Activated gamma-delta T cell treated with Interleukin-2 at 50 U/mL for 16 hours (primary cell): ENCODE measurements at regions not wholly inside any gene's neighbourhood (a gene's known extent, or its start where the extent isn't known, plus 50 kb on each side); places are given as distances from the start of the nearest gene placed in this dataset.

Experiments
- DNase-seq: peaks from one replicate; pipeline ENCODE4 v3.0.0-alpha.2; 2020

DNA sequence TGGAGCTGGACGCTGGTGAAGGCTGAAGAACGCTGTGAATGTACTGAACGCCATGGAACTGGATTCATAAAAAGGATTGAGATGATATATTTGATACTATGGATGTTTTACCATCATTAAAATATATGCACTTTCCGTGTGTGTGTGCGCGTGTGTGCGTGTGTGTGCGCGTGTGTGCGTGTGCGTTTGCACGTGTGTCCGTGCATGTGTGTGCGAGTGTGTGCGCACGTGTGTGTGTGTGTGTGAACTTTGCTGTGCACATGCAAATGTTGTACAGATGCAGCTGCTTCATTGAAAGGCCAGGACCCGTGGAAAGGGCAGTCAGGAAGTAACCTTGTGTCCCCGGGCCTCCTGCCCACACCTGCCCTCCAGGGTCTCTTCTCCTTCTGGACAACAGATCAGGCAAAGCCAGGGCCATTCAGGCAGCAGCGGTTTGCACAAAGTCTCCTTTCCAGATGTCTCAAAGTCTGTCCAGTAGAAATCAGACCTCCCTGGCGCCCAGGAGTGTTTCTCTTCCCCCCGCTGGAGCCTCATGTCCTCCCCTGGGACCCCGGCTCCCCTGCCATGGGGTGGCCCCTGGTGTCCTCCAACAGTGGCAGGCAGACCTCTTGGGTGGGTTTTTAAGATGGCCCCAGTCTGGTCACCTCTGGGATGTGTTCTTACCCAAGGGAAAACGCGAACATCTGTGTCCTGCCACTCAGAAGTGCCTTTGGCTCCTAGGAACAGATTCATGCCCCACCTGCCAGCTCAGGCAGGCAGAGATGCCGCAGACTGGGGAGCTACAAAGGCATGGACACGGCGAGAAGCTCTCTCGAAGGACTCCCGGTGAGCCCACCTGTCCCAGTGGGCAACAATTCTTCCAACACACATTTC is 86.1 kb upstream of the GPC1 start:
- DNase-seq = no peak

- no peak for DNase-seq
Observed at GRCh38 chr2:240350006-240350355, 85.5 kb upstream of the GPC1 start.

DNA sequence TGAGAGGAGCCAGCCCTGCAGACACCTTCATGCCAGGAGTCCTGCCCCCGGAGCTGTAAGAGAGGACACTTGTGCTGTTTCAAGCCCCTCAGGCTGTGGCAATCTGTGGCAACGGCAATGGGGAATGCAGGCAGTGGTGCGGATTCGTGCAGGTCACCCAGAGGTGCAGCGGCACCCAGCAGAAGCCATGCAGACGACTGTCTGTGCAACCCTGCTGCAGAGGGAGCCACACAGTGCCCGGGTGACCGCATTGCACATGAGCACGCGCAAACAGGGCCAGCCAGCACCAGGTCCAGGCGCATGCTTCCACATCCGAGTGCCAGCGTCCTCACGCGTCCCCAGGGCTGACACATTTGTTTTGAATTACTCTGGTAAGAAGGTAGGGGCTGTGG is 84.8 kb upstream of the GPC1 start:
- no peak for DNase-seq

DNA sequence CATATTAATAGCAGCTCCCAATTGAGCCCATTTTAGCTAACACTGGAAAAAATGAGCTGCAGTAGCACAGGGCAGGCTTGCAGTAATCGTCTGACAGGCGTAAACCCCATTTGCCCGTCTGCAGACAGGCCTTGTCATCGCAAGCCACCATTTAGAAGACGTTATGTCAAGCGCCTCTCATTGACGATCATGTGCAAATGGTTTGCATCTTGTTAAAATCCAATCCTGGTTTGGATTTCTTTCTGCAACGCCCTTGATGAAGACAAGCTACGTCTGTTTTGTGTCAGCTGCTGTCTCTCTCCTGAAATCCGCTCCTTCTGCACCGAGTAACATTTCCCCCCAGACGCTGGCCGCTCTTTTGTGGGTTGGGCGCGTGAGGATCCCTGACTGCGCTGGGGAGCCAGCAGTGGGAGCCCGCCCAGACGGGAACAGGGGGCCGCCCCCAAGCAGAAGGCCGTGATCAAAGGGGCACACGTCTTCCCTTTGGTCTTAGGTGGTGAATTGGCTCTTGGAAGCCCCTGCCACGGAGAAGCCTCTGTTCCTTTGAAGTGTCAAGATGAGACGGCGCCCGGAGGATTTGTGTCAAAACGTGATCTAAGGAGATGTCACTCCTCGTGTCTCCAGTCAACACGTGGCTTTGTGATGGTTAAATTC is 84.2 kb upstream of the GPC1 start:
- no peak for DNase-seq

GRCh38 chr2:240351826-240352426 is 83.5 kb upstream of the GPC1 start:
- no peak for DNase-seq

GRCh38 chr2:240353086-240353798 is 82.2 kb upstream of the GPC1 start:
- no peak for DNase-seq

GRCh38 chr2:240353944-240354343 is 81.5 kb upstream of the GPC1 start:
- no peak for DNase-seq

GRCh38 chr2:240355001-240355891 is 80.2 kb upstream of the GPC1 start:
- no peak for DNase-seq

GRCh38 chr2:240355962-240356361 is 79.5 kb upstream of the GPC1 start:
- DNase-seq = no peak

GRCh38 chr2:240356700-240357640 is 78.5 kb upstream of the GPC1 start:
- DNase-seq = no peak

- DNase-seq = no peak
Observed at GRCh38 chr2:240357641-240358012, 77.8 kb upstream of the GPC1 start.

DNA sequence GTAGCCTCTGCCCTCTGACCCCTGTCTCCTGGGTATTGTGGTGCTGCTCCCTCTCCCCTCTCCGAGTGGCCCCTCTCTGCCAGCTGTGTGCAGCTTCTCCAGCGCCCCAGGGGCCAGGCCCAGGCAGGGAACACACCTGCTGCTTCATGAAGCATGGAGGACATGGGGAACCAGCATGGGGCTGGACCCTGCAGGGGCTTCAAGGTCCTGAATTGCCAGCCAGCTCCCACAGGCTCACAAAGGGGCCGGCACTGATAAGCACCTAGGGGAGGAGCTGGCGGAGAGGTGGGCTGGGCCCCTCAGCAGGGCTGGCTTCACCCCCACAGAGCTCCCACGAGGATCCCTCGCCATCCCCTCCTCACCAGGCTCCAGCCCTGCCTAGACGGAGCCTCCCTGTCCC is 77.4 kb upstream of the GPC1 start:
- no peak for DNase-seq

DNA sequence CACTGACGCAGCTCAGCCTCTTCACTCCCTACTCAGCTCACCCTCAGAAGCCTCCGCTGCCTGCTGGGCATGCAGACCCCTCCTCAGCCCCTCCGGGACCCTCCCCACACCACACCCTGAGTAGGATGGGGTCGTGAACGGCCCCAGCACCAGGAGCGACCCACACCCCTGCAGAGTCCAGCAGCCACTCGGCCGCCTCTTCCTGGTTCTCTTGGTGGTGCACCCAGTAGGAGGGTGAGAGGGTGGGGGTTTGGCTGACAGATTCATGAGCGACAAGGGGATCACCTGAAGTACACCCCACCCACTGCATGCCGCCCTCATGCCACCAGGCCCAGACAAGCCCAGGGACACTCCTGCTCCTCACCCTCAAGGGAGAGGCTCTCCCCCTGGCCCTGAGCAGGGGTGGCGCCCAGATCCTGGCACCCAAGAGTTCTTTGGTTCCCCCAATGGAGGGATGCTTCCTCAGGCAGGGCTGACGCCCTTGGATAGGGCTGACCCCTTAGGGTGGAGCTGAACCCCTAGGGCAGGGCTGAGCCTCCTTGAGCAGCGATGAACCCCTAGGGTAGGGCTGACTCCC is 76.6 kb upstream of the GPC1 start:
- DNase-seq = no peak

DNA sequence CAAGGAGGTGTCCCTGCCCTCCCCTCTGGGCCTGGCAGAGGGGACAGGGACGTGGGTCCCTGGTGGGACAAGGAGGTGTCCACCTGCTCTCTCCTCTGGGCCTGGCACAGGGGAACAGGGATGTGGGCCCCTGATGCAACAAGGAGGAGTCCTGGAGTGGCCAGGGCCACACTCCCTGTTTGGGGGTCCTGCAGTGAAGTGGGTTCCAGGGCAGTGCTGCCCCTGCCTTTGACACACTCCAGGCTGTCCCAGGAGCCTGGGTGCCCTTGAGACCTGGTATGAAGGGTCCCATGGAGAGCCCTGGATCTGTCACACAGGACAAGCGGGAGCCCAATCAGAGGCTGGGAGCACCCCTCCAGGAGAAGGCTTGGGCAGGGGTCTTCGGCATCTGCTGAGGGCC is 75.8 kb upstream of the GPC1 start:
- DNase-seq = no peak

- no peak for DNase-seq
Observed at GRCh38 chr2:240360645-240361475, 74.6 kb upstream of the GPC1 start.

- no peak for DNase-seq
Observed at GRCh38 chr2:240362216-240362755, 73.2 kb upstream of the GPC1 start.

- DNase-seq = no peak
Observed at GRCh38 chr2:240362826-240363745, 72.4 kb upstream of the GPC1 start.

GRCh38 chr2:240363746-240364581 is 71.5 kb upstream of the GPC1 start:
- DNase-seq = no peak
